Retinal pigment epithelial cell (primary cell): ENCODE measurements at regions not wholly inside any gene's neighbourhood (a gene's known extent, or its start where the extent isn't known, plus 50 kb on each side); places are given as distances from the start of the nearest gene placed in this dataset.

Experiments used
- DNase-seq: peaks from one replicate; pipeline ENCODE4 v3.0.0-alpha.2; 2010; ENCODE audit warnings: low read depth
- H3K4me3 ChIP-seq: 2 replicates; pipeline ENCODE4 v1.5.1; 2011; ENCODE audit warnings: mild to moderate bottlenecking, low read length, control low read depth, moderate library complexity
- TF ChIP-seq, protein P1 (sequence below): conservative IDR thresholded peaks from 2 replicates; pipeline ENCODE4 v1.5.1; 2011; ENCODE audit warnings: low read depth, low read length, control low read depth, inconsistent platforms

DNA sequence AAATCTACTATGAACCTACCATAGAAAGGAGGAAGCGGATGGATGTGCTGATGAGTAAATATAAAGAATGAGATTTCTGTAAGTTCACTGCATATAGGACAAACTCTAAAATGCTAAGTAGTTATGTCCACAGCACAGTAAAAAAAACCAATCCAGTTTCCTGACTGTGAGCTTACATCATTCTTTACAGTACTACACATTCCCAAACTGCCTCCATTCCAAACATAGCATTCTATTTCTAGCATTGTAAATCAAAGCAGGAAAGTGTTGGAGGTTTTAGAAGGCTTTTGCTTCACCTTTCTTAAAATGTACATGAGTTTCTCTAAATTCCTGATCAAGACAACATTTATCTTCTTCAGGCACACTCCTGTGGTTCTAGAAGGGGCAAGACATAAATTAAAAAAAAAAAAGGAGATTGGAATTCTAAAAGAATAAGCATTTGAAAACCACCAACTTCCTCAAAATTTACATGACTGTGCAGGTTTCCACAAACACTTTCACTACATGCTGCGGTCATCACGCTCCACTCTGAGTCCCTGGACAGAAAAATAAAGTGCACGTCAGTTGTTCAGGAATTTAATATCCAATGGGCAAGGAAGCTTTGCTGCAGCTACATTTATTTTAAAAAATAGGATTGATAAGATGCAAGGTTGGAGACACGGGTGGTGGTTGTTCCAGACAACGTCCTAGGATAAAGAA is 297.6 kb upstream of the STS start:
- no peak overlapping the region for H3K4me3 ChIP-seq
- no peak for DNase-seq
- TF ChIP-seq, protein P1, sequence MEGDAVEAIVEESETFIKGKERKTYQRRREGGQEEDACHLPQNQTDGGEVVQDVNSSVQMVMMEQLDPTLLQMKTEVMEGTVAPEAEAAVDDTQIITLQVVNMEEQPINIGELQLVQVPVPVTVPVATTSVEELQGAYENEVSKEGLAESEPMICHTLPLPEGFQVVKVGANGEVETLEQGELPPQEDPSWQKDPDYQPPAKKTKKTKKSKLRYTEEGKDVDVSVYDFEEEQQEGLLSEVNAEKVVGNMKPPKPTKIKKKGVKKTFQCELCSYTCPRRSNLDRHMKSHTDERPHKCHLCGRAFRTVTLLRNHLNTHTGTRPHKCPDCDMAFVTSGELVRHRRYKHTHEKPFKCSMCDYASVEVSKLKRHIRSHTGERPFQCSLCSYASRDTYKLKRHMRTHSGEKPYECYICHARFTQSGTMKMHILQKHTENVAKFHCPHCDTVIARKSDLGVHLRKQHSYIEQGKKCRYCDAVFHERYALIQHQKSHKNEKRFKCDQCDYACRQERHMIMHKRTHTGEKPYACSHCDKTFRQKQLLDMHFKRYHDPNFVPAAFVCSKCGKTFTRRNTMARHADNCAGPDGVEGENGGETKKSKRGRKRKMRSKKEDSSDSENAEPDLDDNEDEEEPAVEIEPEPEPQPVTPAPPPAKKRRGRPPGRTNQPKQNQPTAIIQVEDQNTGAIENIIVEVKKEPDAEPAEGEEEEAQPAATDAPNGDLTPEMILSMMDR, result no peak

DNA sequence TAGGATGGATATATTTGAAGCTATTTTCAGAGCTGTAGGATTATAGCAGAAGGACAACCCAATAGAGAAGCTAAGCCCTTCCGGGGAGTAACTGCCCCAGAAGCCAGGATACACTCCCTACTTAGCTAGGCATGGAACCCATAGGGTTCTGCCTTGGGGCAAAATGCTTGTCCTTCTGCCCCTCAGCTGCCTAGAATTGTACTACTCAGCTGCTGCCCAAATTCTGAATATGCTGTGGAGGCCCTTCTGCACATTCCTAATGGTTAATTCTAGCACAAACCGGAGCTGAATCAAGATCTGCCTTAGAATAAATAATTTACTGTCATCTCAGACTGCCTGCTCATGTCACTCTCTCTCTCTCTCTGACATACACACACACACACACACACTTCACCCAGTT is 297.7 kb upstream of the VCX3A start:
- TF ChIP-seq, protein P1, result no peak

DNA sequence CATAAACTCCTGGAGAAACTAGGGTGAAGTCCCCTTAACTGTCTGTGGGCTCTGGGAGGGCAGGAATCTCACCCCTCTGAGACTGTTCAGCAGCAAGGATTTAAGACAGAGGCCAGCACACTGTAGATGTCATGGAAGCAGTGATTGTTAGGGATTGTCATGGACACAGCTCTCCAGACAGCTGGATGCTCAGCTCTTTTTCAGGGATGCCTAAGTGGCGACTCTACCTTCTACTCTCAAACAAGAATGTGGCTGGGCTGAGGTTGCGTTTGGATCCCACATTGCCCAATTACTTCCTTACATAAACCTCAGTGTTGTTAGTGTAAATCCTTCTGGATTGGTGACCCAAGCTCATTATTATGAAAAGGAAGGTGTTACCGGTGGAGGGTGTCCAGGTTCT is 291.9 kb upstream of the VCX3A start:
- H3K4me3 ChIP-seq, result no peak overlapping the region
- DNase-seq, result no peak
- TF ChIP-seq, protein P1, result no peak

More for the DNA sequence above, 297.7 kb upstream of the VCX3A start:
- no peak for DNase-seq
- H3K4me3 ChIP-seq, result no peak overlapping the region

DNA sequence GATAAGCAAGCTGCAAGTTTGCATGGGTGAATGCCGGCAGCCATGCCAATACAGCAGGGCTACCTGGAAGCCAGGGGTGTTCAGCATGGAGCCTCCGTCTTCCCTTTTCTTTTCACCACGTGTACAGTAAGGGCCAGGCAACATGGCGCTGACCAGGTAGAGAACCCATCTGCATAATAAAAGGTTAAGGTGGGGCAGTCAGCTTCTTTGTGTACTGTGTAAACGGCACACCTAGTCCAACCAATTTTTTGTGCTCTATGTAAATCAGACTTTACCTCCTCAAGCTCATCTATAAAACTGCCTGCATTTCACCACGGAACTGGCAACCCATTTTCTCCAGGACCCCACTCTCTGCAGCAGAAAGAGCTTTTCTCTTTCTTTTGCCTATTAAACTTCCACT is 286.8 kb upstream of the VCX3A start:
- TF ChIP-seq, protein P1, result no peak
- H3K4me3 ChIP-seq, result no peak overlapping the region
- no peak for DNase-seq

DNA sequence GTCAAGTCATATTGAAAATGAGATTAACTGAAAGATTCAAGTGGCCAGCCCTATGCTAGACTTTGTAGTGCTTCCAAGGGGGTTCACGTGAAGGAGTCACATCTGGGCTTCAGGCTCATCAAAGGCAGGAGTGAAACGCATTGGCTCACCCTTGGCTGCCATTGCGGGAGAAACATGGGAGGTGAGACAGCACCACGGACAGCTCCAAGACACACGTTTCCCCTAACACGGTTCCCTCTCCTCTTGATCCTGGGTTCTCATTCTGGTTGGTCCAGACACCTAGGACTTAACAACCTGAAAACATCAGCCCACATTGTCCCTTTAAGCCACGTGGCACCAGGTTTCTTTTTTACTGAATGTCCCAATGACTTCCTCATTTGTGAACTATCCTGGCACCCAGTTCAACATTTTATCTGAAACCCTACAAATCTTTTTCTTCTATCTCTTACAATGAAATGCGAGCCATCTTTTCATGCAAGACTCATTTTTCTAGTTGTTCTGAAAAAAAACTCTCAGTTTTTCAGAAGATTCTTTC is 279.0 kb upstream of the VCX3A start:
- TF ChIP-seq, protein P1, result no peak
- DNase-seq, result no peak

DNA sequence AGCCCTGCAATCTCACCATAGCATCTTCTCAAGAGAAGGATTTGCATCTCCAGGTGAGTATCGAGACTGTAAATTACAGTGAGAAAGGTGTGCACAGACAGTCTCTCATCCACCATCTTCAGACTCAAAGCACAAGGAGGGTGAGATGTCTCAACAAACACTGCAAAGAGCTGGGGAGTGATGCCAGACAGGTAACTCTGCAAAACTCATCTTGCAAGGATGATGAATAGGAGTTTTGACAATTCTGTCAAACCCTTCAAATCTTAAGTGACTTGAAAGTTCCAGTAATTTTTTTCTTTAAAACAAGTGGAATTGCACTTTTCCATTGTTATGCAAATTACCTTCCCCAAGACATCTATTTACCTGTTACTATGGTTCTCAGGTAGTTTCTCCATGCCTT is 277.2 kb upstream of the VCX3A start:
- no peak overlapping the region for H3K4me3 ChIP-seq
- TF ChIP-seq, protein P1, result no peak
- no peak for DNase-seq

More for the DNA sequence above, 279.0 kb upstream of the VCX3A start:
- no peak overlapping the region for H3K4me3 ChIP-seq

DNA sequence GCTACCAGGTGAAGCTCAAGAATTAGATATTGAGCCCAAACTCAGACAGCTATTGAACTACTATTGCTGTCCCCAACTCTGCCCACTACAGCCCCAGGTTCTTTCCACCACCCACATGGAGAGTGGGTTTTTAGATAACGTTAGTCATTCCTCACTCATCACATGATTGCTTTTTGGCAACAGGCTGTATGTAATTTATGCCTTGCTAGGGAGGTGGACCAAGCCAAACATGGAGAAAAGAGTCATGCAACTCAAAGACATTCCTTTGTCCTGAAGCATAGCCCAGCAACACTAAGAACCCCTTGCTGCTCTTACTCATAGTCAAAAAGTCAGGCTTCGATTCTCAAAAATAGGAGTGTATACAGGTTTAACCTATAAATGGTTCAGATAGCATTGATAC is 275.9 kb upstream of the VCX3A start:
- no peak for DNase-seq

More for the DNA sequence above, 275.9 kb upstream of the VCX3A start:
- TF ChIP-seq, protein P1, result no peak
- H3K4me3 ChIP-seq, result no peak overlapping the region
